T follicular helper cell (primary cell): ENCODE measurements at regions not wholly inside any gene's neighbourhood (a gene's known extent, or its start where the extent isn't known, plus 50 kb on each side); places are given as distances from the start of the nearest gene placed in this dataset.
"Not testable (repeated sequence)": the region's sequence is repeated elsewhere in the genome, so short reads cannot be mapped to it uniquely, and the experiment has no call there.

Experiments
- DNase-seq: peaks from one replicate; pipeline ENCODE4 v3.0.0-alpha.2; 2020; ENCODE audit warnings: low read depth

- DNase-seq: no peak
These were observed 123.6 kb upstream of the KCNJ6 start for GRCh38 chr21:38039841-38040240.

GRCh38 chr21:38041493-38041892 is 125.2 kb upstream of the KCNJ6 start:
- no peak for DNase-seq

- DNase-seq: no peak
These were observed 126.0 kb upstream of the KCNJ6 start for GRCh38 chr21:38042246-38042645.

GRCh38 chr21:38048167-38048566 is 131.9 kb upstream of the KCNJ6 start:
- no peak for DNase-seq

GRCh38 chr21:38054334-38054733 is 138.1 kb upstream of the KCNJ6 start:
- no peak for DNase-seq

- no peak for DNase-seq
These were observed 140.2 kb upstream of the KCNJ6 start for GRCh38 chr21:38056481-38056880.

GRCh38 chr21:38057626-38058025 is 141.4 kb upstream of the KCNJ6 start:
- no peak for DNase-seq

GRCh38 chr21:38060533-38060932 is 144.3 kb upstream of the KCNJ6 start:
- DNase-seq: no peak

- no peak for DNase-seq
These were observed 151.0 kb upstream of the KCNJ6 start for GRCh38 chr21:38067086-38067739.

- DNase-seq: no peak
These were observed 156.2 kb upstream of the KCNJ6 start for GRCh38 chr21:38072489-38072888.

- DNase-seq: no peak
These were observed 159.8 kb upstream of the KCNJ6 start for GRCh38 chr21:38075833-38076587.

- no peak for DNase-seq
These were observed 161.3 kb upstream of the KCNJ6 start for GRCh38 chr21:38077569-38077968.

GRCh38 chr21:38080888-38081287 is 164.6 kb upstream of the KCNJ6 start:
- DNase-seq: no peak

GRCh38 chr21:38081708-38082107 is 165.5 kb upstream of the KCNJ6 start:
- DNase-seq: no peak

GRCh38 chr21:38082936-38083485 is 166.8 kb upstream of the KCNJ6 start:
- no peak for DNase-seq

- no peak for DNase-seq
These were observed 167.3 kb upstream of the KCNJ6 start for GRCh38 chr21:38083535-38083934.

GRCh38 chr21:38086580-38086979 is 170.2 kb upstream of the KCNJ15 start:
- DNase-seq: no peak

- DNase-seq: no peak
These were observed 167.7 kb upstream of the KCNJ15 start for GRCh38 chr21:38088916-38089762.

GRCh38 chr21:38089763-38090046 is 167.1 kb upstream of the KCNJ15 start:
- DNase-seq: no peak

- DNase-seq: not testable (repeated sequence)
These were observed 165.7 kb upstream of the KCNJ15 start for GRCh38 chr21:38091061-38091460.

GRCh38 chr21:38092051-38092450 is 164.7 kb upstream of the KCNJ15 start:
- DNase-seq: no peak

- no peak for DNase-seq
These were observed 161.6 kb upstream of the KCNJ15 start for GRCh38 chr21:38095220-38095619.

- no peak for DNase-seq
These were observed 159.0 kb upstream of the KCNJ15 start for GRCh38 chr21:38097789-38098188.
